Bronchial epithelial cell (primary cell): ENCODE measurements at regions not wholly inside any gene's neighbourhood (a gene's known extent, or its start where the extent isn't known, plus 50 kb on each side); places are given as distances from the start of the nearest gene placed in this dataset.
"Not testable (repeated sequence)": the region's sequence is repeated elsewhere in the genome, so short reads cannot be mapped to it uniquely, and the experiment has no call there.

Source experiments
- DNase-seq: peaks from one replicate; pipeline ENCODE4 v3.0.0-alpha.2; 2010; ENCODE audit warnings: low read depth
- FAIRE-seq: peaks from 2 replicates; lab custom pipeline; 2011; peaks lifted over from hg19 to GRCh38; lab: Jason Lieb, UNC
- H3K27me3 ChIP-seq: 2 replicates; pipeline ENCODE4 v1.5.1; 2011; ENCODE audit warnings: low read length; ENCODE audit not compliant: control insufficient read depth, insufficient read depth
- H3K36me3 ChIP-seq: 2 replicates; pipeline ENCODE4 v1.5.1; 2011; ENCODE audit warnings: low read length; ENCODE audit not compliant: control insufficient read depth, insufficient read depth
- H3K4me3 ChIP-seq: 2 replicates; pipeline ENCODE4 v1.5.1; 2011; ENCODE audit warnings: mild to moderate bottlenecking, low read depth, low read length, control low read depth
- TF ChIP-seq, protein P1 (sequence below): IDR thresholded peaks from 2 replicates; pipeline ENCODE4 v1.5.1; 2011; ENCODE audit warnings: mild to moderate bottlenecking, moderate library complexity, low read length, control low read depth, inconsistent platforms; ENCODE audit not compliant: insufficient read depth, severe bottlenecking

DNA sequence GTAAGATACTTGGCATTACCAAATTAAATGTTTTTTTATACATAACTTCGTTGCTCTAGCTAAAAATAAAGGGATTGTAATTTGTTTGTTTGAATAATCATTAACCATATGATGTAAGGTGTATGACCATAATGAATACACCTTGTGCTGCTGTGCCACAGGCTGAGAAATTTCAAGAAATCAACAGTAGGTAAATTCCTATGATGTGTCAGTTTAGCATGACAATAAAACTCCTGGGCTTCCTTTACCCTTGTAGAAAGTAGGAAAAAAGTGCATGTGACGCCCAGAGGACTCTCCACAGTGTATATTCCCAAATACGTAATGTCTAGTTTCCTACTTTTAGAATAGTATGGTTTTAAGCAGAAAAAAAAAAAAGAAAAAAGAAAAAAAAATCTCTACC, 208.1 kb downstream of the SATB1 start:
- FAIRE-seq, result no peak
- TF ChIP-seq, protein P1, sequence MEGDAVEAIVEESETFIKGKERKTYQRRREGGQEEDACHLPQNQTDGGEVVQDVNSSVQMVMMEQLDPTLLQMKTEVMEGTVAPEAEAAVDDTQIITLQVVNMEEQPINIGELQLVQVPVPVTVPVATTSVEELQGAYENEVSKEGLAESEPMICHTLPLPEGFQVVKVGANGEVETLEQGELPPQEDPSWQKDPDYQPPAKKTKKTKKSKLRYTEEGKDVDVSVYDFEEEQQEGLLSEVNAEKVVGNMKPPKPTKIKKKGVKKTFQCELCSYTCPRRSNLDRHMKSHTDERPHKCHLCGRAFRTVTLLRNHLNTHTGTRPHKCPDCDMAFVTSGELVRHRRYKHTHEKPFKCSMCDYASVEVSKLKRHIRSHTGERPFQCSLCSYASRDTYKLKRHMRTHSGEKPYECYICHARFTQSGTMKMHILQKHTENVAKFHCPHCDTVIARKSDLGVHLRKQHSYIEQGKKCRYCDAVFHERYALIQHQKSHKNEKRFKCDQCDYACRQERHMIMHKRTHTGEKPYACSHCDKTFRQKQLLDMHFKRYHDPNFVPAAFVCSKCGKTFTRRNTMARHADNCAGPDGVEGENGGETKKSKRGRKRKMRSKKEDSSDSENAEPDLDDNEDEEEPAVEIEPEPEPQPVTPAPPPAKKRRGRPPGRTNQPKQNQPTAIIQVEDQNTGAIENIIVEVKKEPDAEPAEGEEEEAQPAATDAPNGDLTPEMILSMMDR, result no peak

GRCh38 chr3:18215639-18216038, 209.5 kb downstream of the SATB1 start:
- FAIRE-seq (no peak), DNase-seq (no peak)
- no peaks in the 10 kb centered on the region for H3K36me3 ChIP-seq
- no peaks in the 10 kb centered on the region for H3K27me3 ChIP-seq
- H3K4me3 ChIP-seq, result no peak overlapping the region
- TF ChIP-seq, protein P1, result no peak

More for the DNA sequence above, 208.1 kb downstream of the SATB1 start:
- DNase-seq, result no peak
- Histone ChIP-seq H3K27me3 (no peaks in the 10 kb centered on the region), H3K4me3 (no peak overlapping the region), H3K36me3 (no peaks in the 10 kb centered on the region)

GRCh38 chr3:18211116-18211515, 214.0 kb downstream of the SATB1 start:
- no peak for FAIRE-seq

DNA sequence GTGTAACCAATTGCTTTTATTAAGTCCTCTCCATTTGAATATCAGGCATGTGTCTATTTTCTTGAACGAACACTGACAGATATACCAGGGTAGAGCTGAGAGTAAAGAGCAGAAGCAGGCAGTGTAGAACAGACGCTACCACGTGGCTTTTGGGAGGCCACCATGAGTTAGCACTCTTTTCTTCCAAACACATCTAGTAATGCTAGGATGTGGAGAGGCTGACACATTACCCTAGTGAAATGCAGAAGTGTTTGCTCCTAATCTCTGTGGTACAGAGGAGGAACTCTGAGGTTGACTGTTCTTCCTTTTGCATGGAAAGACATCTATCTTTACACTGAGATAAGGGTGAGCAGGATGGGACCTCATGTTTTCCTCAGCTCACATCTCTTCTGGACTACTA, 216.3 kb downstream of the SATB1 start:
- FAIRE-seq (no peak), DNase-seq (no peak)
- no peaks in the 10 kb centered on the region for H3K27me3 ChIP-seq
- no peak overlapping the region for H3K4me3 ChIP-seq
- no peaks in the 10 kb centered on the region for H3K36me3 ChIP-seq
- TF ChIP-seq, protein P1, result no peak

More at GRCh38 chr3:18211116-18211515, 214.0 kb downstream of the SATB1 start:
- TF ChIP-seq, protein P1, result no peak
- no peak for DNase-seq
- Histone ChIP-seq H3K36me3 (no peaks in the 10 kb centered on the region), H3K27me3 (no peaks in the 10 kb centered on the region), H3K4me3 (no peak overlapping the region)

- Histone ChIP-seq H3K4me3 (no peak overlapping the region), H3K27me3 (no peaks in the 10 kb centered on the region), H3K36me3 (no peaks in the 10 kb centered on the region)
- TF ChIP-seq, protein P1, result no peak
- DNase-seq, result no peak
- FAIRE-seq, result no peak
Observed at GRCh38 chr3:18208091-18208490, 217.0 kb downstream of the SATB1 start.

GRCh38 chr3:18207226-18207625, 217.9 kb downstream of the SATB1 start:
- H3K27me3 ChIP-seq, result no peaks in the 10 kb centered on the region
- no peak overlapping the region for H3K4me3 ChIP-seq
- no peaks in the 10 kb centered on the region for H3K36me3 ChIP-seq
- FAIRE-seq (no peak), DNase-seq (no peak)
- TF ChIP-seq, protein P1, result no peak

- H3K27me3 ChIP-seq, H3K36me3 ChIP-seq, DNase-seq, FAIRE-seq, H3K4me3 ChIP-seq: not testable (repeated sequence)
Observed at GRCh38 chr3:18205701-18206100, 219.4 kb downstream of the SATB1 start.
